ENCODE measurements at regions not wholly inside any gene's neighbourhood (a gene's known extent, or its start where the extent isn't known, plus 50 kb on each side); places are given as distances from the start of the nearest gene placed in this dataset.
"Not testable (repeated sequence)": the region's sequence is repeated elsewhere in the genome, so short reads cannot be mapped to it uniquely, and the experiment has no call there.

- DNase-seq = peak; percentile 48
Observed at GRCh38 chrX:131595120-131595519, 51.2 kb downstream of the OR13H1 start.

- no peak for DNase-seq
Observed at GRCh38 chrX:131607792-131608369, 64.0 kb downstream of the OR13H1 start.

- DNase-seq = no peak
Observed at GRCh38 chrX:131609480-131609879, 65.6 kb downstream of the OR13H1 start.

GRCh38 chrX:131613260-131613659 is 69.4 kb downstream of the OR13H1 start:
- DNase-seq = no peak

- no peak for DNase-seq
Observed at GRCh38 chrX:131614241-131614640, 70.4 kb downstream of the OR13H1 start.

- peak; percentile 76 for DNase-seq
Observed at GRCh38 chrX:131617182-131617581, 73.3 kb downstream of the OR13H1 start.

- peak; percentile 55 for DNase-seq
Observed at GRCh38 chrX:131621650-131622049, 77.8 kb downstream of the OR13H1 start.

- DNase-seq = no peak
Observed at GRCh38 chrX:131626681-131627296, 82.9 kb downstream of the OR13H1 start.

GRCh38 chrX:131630534-131630933 is 86.7 kb downstream of the OR13H1 start:
- DNase-seq = no peak

GRCh38 chrX:131633285-131633917 is 89.5 kb downstream of the OR13H1 start:
- peak; percentile 30 for DNase-seq

- no peak for DNase-seq
Observed at GRCh38 chrX:131634900-131635299, 91.0 kb downstream of the OR13H1 start.

GRCh38 chrX:131646106-131646505 is 102.2 kb downstream of the OR13H1 start:
- no peak for DNase-seq

- no peak for DNase-seq
Observed at GRCh38 chrX:131649741-131650140, 105.9 kb downstream of the OR13H1 start.

- peak; percentile 4 for DNase-seq
Observed at GRCh38 chrX:131650637-131651410, 107.0 kb downstream of the OR13H1 start.

- DNase-seq = not testable (repeated sequence)
Observed at GRCh38 chrX:131663726-131664125, 119.9 kb downstream of the OR13H1 start.

GRCh38 chrX:131671735-131672134 is 127.9 kb downstream of the OR13H1 start:
- no peak for DNase-seq

- DNase-seq = no peak
Observed at GRCh38 chrX:131675596-131676194, 131.8 kb downstream of the OR13H1 start.

GRCh38 chrX:131677655-131678628 is 134.1 kb downstream of the OR13H1 start:
- DNase-seq = peak; percentile 9

GRCh38 chrX:131682735-131683134 is 138.9 kb downstream of the OR13H1 start:
- DNase-seq = not testable (repeated sequence)

GRCh38 chrX:131693359-131693758 is 149.5 kb downstream of the OR13H1 start:
- no peak for DNase-seq

GRCh38 chrX:131696989-131697388 is 153.1 kb downstream of the OR13H1 start:
- not testable (repeated sequence) for DNase-seq

- DNase-seq = no peak
Observed at GRCh38 chrX:131703646-131704045, 159.8 kb downstream of the OR13H1 start.

Data from fibroblast of skin of right biceps (primary cell).